Pancreas (tissue), 10 donors: ENCODE measurements at regions not wholly inside any gene's neighbourhood (a gene's known extent, or its start where the extent isn't known, plus 50 kb on each side); places are given as distances from the start of the nearest gene placed in this dataset.

ENCODE experiments used
- ATAC-seq, 4 donors: fragments of 200-7000 bp; cut with Tn5 transposase; one replicate each; pipeline versions ENCODE4 v1.8.0 to v1.9.1; 2020; ENCODE audit warnings: mild to moderate bottlenecking in 4 of 4, moderate library complexity in 4 of 4
- DNase-seq, 6 donors: peaks; one replicate each; pipeline ENCODE4 v3.0.0-alpha.2; 2020
- FAIRE-seq: peaks from 2 replicates; lab custom pipeline; 2012; peaks lifted over from hg19 to GRCh38; lab: Jason Lieb, UNC
- H3K27ac ChIP-seq, 4 donors: fragments of 200-600 bp; sonication (generic); 1 replicate in 3 of 4; 2 replicates in 1 of 4; pipeline versions ENCODE4 v1.5.0 to v1.8.0; 2020
- H3K27me3 ChIP-seq, 4 donors: fragments of 200-600 bp; one replicate each; pipeline ENCODE4 v1.8.0; 2021
- H3K36me3 ChIP-seq, 3 donors: fragments of 200-600 bp; sonication (generic) in 1 of 3; one replicate each; pipeline versions ENCODE4 v1.5.0 to v1.8.0; 2020 to 2021
- H3K4me1 ChIP-seq, 3 donors: fragments of 200-600 bp; one replicate each; pipeline ENCODE4 v1.8.0; 2021
- H3K4me3 ChIP-seq, 4 donors: fragments of 200-600 bp; sonication (generic) in 2 of 4; one replicate each; pipeline versions ENCODE4 v1.5.0 to v1.8.0; 2020 to 2021
- H3K9me3 ChIP-seq, 4 donors: fragments of 200-600 bp; one replicate each; pipeline ENCODE4 v1.8.0; 2021
- WGBS, 2 donors: extraction: QIAGEN DNeasy Blood & Tissue Kit; methylation state at CpG; one replicate each; pipeline ENCODE4 v1.1.7; 2013; 5-methylcytosine and 5-hydroxymethylcytosine counted together
- intact Hi-C, 3 donors: fragments of 100-400 bp; cut with DNase I; formaldehyde crosslinking; loops; one replicate each; pipeline versions ENCODE4 v1.11.1 to v1.14.2; 2022
- TF ChIP-seq, protein P1 (sequence below), 4 donors: fragments of 200-600 bp; sonication (generic) in 3 of 4; IDR thresholded peaks; one replicate each; pipeline versions ENCODE4 v1.5.0 to v1.8.0; 2021; ENCODE audit warnings: antibody characterized with exemption in 4 of 4
- donor health status: healthy with polysubstance abuse.
- donor health status: DM: no; HTN: no; CAD: no; lungs with moderate emphysema.
- donor health status: DM: no; HTN: no; CAD: no.
- donor health status: control.
- donor health status: control.
- donor health status: Bipolar disorder and iron deficiency.
- donor health status: DM: yes; HTN: yes; CAD: no.
- donor health status: DM: no; HTN: no; CAD: no.
- donor health status: DM: no; HTN: no; CAD: no.
- donor health status: DM: yes; HTN: yes; CAD: no.

DNA sequence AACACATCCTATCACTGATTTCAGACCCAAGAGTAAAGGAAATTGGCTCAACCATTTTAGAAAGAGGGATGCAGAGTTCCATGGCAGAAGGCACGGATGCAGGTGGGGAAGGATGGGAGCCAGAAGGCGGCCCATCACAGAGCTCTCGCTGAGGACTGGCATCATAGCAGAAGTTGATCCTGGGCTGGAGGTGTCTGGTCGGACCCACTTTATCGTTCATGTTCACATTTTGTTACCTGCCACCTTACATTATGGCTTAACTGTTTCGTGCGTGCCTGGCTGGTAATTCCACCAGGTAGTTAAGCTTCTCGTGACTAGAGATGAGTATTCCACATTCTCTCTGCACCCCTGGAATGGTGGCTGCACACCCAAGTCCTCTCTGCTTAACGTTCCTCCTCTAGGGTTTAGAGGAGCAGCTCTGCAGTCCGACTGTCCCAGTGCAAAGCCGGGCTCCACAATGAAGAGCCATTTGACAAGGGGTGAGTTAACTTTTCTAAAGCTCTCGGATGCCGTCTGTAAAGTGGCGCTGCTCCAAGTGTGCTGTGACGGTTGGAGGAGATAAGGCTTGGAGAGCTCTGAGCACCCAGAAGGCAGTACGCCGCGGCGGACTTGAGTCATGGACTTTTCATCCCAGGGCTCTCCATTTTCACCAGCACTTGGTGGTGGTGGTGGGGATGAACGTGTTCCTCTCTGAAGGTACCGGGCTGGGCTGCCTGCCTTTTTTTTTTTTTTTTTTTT, 157.1 kb upstream of the SHH start:
- Histone ChIP-seq H3K27ac (no peak overlapping the region), H3K36me3 (no peaks in the 10 kb centered on the region), H3K4me3 (no peak overlapping the region), H3K9me3 (no peaks in the 10 kb centered on the region), H3K27me3 (no peaks in the 10 kb centered on the region), H3K4me1 (no peaks in the 10 kb centered on the region)
- ATAC-seq = no peak
- DNase-seq = no peak
- TF ChIP-seq, protein P1, sequence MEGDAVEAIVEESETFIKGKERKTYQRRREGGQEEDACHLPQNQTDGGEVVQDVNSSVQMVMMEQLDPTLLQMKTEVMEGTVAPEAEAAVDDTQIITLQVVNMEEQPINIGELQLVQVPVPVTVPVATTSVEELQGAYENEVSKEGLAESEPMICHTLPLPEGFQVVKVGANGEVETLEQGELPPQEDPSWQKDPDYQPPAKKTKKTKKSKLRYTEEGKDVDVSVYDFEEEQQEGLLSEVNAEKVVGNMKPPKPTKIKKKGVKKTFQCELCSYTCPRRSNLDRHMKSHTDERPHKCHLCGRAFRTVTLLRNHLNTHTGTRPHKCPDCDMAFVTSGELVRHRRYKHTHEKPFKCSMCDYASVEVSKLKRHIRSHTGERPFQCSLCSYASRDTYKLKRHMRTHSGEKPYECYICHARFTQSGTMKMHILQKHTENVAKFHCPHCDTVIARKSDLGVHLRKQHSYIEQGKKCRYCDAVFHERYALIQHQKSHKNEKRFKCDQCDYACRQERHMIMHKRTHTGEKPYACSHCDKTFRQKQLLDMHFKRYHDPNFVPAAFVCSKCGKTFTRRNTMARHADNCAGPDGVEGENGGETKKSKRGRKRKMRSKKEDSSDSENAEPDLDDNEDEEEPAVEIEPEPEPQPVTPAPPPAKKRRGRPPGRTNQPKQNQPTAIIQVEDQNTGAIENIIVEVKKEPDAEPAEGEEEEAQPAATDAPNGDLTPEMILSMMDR (IDR thresholded peaks at IDR 0.05) = no peak
- WGBS, 2 donors = 73 to 79% methylated on average over 21 of the region's 21 CpGs
- FAIRE-seq = no peak
- intact Hi-C loops = no loop called here

DNA sequence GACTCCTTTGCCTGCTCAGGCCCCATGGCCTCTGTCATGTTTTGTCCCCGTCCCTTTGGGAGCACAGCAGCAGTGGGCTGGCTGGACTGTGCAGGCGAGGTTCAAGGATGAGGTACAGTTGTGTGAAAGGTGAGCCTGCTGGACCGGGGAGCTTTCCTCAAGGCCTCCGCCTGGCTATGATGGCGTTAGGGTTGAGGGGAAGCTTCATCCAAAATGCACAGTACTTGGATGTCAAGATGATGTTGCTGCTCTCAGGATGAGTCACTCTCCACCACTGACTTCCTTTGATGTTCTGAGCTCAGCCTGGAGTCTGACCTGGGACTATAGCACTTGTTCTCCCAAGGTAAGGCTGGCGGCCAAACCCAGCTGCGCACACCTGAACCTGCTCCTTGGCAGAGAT, 152.7 kb upstream of the SHH start:
- H3K4me3 ChIP-seq = no peak overlapping the region
- TF ChIP-seq, protein P1 (IDR thresholded peaks at IDR 0.05) = no peak
- DNase-seq (no peak), ATAC-seq (no peak), FAIRE-seq (no peak)
- H3K4me1 ChIP-seq = no peaks in the 10 kb centered on the region
- intact Hi-C loops = no loop called here
- no peaks in the 10 kb centered on the region for H3K9me3 ChIP-seq
- H3K27ac ChIP-seq = no peak overlapping the region
- H3K36me3 ChIP-seq = no peaks in the 10 kb centered on the region
- no peaks in the 10 kb centered on the region for H3K27me3 ChIP-seq
- WGBS, 2 donors = 82 to 86% methylated on average over 7 of the region's 7 CpGs

DNA sequence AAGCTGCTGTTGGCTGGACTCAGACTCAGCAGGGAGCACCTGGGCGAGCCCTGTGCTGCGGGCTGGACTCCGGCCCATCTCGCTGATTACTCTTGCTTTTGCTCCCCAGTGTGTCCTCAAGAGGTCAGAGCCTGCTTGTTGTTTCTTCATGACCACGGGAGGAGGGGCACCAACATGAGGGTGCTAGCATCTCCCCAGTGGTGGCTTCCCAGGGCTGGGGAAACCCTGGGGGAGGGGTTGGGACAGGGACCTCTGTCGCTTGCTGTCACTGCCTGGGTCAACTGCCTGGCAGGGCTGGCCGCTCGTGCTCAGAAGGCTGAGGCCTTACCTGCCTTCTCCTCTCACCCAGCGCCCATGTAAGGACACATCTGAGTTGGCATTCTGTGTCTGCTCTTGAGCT, 152.3 kb upstream of the SHH start:
- no peak for ATAC-seq
- H3K27ac ChIP-seq = no peak overlapping the region
- H3K4me3 ChIP-seq = no peak overlapping the region
- FAIRE-seq = no peak
- TF ChIP-seq, protein P1 (IDR thresholded peaks at IDR 0.05) = no peak
- intact Hi-C loops = no loop called here
- no peaks in the 10 kb centered on the region for H3K36me3 ChIP-seq
- WGBS, 2 donors = 77 to 85% methylated on average over 9 of the region's 9 CpGs
- H3K4me1 ChIP-seq = no peaks in the 10 kb centered on the region
- no peak for DNase-seq
- H3K9me3 ChIP-seq = no peaks in the 10 kb centered on the region
- H3K27me3 ChIP-seq = no peaks in the 10 kb centered on the region

DNA sequence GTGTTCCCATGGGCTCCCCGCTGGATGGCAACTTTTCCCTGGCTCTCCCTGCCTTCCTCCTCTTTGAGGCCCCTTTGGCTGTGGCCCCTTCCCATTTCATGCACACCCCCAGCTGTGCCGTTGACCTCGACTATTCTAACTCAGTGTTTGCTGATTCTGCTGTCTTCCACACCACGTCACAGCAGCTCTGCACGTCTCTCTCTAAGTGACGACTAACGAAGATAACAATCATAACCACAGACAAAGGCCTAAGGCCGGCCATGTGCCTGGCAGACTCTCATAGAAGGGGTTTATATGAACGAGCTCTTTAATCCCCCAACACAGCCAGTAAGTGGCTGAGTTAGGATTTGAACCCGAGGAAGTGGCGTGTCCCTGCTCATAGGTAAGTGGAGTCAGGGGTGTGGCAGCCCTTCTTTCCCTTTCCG, 151.5 kb upstream of the SHH start:
- DNase-seq = no peak
- TF ChIP-seq, protein P1 (IDR thresholded peaks at IDR 0.05) = no peak
- H3K27ac ChIP-seq = no peak overlapping the region
- H3K36me3 ChIP-seq = no peaks in the 10 kb centered on the region
- 66 to 71% methylated on average over 12 of the region's 12 CpGs for WGBS, 2 donors
- FAIRE-seq = no peak
- no peak for ATAC-seq
- no peaks in the 10 kb centered on the region for H3K27me3 ChIP-seq
- intact Hi-C loops = no loop called here
- no peaks in the 10 kb centered on the region for H3K9me3 ChIP-seq
- no peaks in the 10 kb centered on the region for H3K4me1 ChIP-seq
- no peak overlapping the region for H3K4me3 ChIP-seq

DNA sequence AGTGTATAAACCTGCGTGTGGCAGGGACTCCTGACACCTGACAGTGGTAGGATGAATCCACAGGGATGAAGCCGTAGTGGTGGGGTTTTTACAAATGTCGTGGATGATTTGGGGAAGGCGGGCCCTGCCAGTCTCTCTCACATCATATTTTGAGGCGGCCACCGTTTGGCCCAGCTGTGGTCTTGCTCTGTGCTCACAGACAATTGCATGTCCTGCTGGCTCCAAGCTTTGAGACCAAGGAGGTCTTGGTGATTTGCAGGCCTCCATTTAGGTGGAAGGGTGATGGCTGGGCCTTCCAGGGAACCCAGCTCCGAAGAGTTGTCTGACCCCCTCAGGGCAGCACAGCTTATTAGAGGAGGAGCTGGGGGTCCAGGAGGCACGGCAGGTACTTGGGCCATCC, 151.1 kb upstream of the SHH start:
- no peak overlapping the region for H3K4me3 ChIP-seq
- intact Hi-C loops = no loop called here
- no peak for FAIRE-seq
- H3K36me3 ChIP-seq = no peaks in the 10 kb centered on the region
- no peaks in the 10 kb centered on the region for H3K9me3 ChIP-seq
- H3K27ac ChIP-seq = no peak overlapping the region
- H3K27me3 ChIP-seq = no peaks in the 10 kb centered on the region
- H3K4me1 ChIP-seq = no peaks in the 10 kb centered on the region
- ATAC-seq = no peak
- TF ChIP-seq, protein P1 (IDR thresholded peaks at IDR 0.05) = no peak
- DNase-seq = no peak
- 74 to 92% methylated on average over 7 to 8 of the region's 8 CpGs for WGBS, 2 donors
